ENCODE measurements at regions not wholly inside any gene's neighbourhood (a gene's known extent, or its start where the extent isn't known, plus 50 kb on each side); places are given as distances from the start of the nearest gene placed in this dataset.
"Not testable (repeated sequence)": the region's sequence is repeated elsewhere in the genome, so short reads cannot be mapped to it uniquely, and the experiment has no call there.

- DNase-seq = no peak
These were observed 162.2 kb downstream of the GJA1 start for GRCh38 chr6:121597654-121598053.

GRCh38 chr6:121599331-121599730 lies 163.9 kb downstream of the GJA1 start:
- DNase-seq = not testable (repeated sequence)

- DNase-seq = no peak
These were observed 165.1 kb downstream of the GJA1 start for GRCh38 chr6:121600389-121601168.

DNA sequence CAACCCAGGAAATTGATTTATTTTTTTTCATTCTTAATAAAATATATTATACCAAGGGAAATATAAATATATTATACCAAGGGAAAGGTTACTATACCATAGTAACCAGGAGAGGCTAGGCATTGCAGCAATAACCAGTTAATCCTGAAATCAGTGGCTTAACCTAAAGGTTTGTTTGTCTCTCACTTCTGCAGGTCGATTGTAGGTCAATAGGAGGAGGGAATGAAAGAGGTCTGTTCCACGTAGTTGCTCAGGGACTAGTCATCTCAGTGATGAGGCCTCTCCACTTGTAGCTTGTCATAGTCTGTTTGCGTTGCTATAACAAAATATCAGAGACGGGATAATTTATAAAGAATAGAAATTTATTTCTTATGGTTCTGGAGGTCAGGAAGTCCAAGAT lies 168.0 kb downstream of the GJA1 start:
- DNase-seq = no peak

DNA sequence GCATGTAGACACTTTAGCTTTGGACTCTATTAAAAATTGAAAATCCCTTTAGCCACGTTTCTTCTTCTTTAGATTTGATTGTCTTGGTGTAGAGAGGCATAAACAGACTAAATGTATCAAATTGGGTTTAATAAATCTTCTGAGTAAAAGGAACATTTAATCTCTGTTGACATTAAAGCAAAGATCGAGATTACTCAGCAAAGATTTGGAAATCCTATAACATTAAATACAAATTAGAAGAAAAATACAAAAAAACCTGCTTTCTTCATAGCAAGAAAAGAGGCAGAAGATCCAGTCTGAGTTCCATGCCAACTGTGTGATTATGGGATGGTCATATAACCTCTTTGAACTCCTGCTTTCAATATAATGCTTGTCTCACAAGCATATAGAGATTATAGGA lies 172.3 kb downstream of the GJA1 start:
- DNase-seq = no peak

DNA sequence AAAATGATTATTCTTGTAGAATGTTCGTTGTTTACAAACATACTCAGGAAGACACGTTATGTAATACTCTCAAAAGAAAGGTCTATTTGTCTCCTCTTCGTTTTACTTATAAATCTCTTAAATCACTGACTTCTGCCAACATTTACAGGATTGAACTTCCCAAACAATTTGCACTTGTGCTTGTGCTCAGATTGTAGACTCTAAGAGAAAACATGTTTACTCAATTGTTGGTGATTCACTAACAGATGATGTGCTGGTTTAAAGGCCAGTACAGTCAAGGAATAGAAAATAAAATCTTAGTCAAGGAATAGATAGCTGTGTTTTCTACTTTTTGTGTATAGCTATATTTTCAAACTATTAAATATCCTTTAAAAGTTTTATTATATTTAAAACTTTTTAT lies 172.8 kb downstream of the GJA1 start:
- no peak for DNase-seq

- DNase-seq = no peak
These were observed 173.8 kb downstream of the GJA1 start for GRCh38 chr6:121609281-121609680.

- no peak for DNase-seq
These were observed 177.5 kb downstream of the GJA1 start for GRCh38 chr6:121612927-121613326.

- DNase-seq = no peak
These were observed 178.7 kb downstream of the GJA1 start for GRCh38 chr6:121614115-121614514.

- DNase-seq = no peak
These were observed 180.0 kb downstream of the GJA1 start for GRCh38 chr6:121615493-121615892.

DNA sequence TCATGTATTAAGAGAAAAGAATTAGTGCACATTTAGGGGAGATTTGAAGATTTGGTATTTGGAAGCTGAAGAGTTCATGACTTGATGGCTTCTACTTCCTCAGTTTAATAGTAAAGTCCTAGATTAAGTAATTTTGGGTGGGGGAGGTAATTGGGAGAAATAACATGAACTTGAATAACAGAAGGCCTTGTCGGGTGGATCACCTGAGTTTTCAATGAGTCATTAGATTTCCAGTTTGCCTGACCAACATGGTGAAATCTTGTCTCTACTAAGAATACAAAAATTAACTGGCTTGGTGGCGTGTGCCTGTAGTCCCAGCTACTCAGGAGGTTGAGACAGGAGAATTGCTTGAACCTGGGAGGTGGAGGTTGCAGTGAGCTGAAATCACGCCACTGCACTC lies 181.0 kb downstream of the GJA1 start:
- no peak for DNase-seq

GRCh38 chr6:121617388-121617787 lies 181.9 kb downstream of the GJA1 start:
- no peak for DNase-seq

DNA sequence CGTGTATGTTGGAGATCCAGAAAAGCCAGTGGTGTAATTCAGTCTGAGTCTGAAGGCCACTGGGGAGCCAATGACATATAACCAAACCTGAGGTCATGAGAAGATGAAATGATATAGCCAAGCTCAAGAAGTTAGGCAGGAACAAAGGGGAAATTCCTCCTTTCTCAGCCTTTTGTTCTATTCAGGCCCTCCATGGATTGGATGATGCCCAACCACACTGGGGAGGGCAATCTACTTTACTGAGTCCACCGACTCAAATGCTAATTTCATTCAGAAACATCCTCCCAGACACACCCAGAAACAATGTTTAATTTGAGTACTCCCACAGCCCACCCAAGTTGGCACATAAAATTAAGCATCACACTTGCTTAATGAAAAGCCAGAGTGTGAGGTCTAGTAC lies 183.6 kb downstream of the GJA1 start:
- DNase-seq = no peak

DNA sequence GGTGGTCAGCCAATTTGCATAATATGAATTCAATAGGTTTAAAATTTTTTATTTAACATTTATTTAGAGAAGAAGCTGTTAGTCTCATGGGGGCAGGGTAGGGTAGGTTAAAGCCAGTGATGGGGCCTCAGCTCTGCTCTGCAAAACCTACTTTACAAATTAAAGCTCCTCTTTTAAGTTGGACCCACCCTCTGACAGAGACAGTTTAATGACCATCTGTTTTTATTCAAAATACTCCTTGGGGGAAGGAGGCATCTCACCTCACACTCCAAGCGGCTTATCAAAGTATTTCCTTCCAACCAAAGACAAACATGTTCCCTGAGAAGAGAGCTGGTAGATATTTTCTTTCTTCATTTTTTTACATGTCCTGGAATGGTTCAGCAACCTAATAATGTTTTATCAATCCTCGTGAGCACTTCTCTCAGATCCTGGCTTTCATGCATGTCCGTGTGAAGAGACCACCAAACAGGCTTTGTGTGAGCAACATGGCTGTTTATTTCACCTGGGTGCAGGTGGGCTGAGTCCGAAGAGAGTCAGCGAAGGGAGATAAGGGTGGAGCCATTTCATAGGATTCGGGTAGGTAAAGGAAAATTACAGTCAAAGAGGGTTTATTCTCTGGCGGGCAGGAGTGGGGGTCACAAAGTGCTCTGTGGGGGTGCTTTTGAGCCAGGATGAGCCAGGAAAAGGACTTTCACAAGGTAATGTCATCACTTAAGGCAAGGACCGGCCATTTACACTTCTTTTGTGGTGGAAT lies 184.7 kb downstream of the GJA1 start:
- DNase-seq = no peak

DNA sequence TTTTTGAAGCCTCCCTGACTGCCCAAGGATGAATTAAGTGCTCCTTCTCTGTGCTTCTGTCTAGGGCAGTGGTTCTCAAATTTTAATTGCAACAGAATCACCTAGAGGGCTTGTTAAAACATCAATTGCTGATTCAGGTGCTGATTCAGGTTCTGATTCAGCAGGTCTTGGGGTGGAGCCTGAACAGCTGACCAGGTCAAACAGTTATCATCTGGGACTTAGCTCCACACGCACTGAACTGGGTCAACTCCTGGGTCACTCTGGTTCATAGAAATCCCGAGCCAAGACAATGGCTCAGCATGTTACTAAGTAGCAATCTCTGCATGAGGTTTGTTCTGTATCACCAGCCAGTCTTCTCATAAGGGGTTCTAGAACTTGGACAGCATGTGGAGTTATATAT lies 192.3 kb downstream of the GJA1 start:
- DNase-seq = no peak

GRCh38 chr6:121630716-121631115 lies 195.3 kb downstream of the GJA1 start:
- DNase-seq = no peak

GRCh38 chr6:121631752-121632151 lies 196.3 kb downstream of the GJA1 start:
- not testable (repeated sequence) for DNase-seq

DNA sequence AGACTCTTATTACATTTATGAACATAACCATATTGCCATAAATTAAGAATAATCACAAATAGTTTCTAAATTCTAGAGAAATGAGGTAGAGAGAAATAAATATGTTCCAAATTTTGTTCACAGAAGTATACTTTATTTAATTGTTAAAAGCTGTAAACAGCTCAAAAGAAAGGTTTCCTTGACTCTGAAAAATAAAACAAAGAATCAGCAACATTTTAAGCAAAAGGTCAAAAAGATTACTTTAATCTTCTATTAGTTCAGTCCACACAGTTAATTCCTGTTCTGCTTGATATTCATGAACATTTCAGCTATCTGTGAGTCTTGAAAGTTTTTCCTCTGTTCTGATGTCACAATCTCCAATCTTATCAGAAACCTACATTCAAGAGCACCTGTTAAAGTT lies 197.9 kb downstream of the GJA1 start:
- DNase-seq = no peak

- DNase-seq = not testable (repeated sequence)
These were observed 199.1 kb downstream of the GJA1 start for GRCh38 chr6:121634586-121634985.

DNA sequence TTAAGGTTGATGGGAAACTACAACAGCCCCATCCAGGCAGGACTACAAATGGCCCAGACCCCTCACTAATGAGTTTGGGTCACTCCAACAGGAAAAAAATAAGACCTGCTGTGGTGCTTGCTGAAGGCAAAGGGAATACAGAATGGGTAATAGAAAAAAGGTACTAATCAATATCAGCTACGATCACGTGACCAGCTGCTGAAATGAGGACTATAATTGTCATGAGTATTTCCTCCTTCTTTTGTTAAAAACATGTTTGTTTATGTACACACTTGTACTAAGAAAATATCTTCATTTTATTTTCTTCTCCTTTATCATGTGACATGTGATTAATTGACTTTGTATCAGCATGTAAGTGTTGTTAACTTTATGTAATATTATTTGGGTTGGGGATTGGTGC lies 199.9 kb downstream of the GJA1 start:
- DNase-seq = no peak

DNA sequence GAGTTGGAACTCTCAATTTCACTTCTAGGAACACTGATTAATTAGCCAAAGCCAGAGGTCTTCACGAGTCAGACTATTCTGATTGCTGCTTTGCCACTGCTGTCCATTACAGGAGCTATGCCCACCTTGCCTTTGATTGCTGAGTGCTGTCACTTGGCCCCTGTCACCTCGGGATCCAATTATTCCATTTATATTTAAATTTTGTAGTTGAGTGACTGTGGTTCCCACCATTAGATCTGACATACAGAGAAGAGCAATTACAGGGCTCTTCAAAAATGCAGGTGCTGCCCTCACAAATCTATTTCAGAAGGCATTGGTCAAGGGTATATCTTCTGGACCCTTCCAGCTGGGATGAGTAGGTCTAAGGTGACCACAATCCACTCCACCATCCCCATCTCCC lies 200.8 kb downstream of the GJA1 start:
- DNase-seq = not testable (repeated sequence)

DNA sequence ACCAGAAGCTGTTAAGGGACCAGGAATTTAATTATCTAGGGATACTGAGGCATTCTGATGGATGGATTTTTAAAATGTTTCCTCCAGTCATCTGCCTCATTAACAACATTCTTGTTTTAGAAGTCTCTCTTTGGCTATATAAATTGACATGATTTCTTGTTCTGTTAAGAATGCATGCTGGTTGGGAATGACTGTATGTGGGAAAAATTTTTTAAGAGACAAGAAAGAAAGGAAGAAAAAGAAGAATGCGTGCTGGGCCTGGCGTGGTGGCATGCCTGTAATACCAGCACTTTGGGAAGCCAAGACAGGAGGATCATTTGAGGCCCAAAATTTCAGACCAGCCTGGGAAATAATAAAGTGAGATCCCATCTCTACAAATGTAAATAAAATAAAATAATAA lies 203.6 kb downstream of the GJA1 start:
- no peak for DNase-seq

DNA sequence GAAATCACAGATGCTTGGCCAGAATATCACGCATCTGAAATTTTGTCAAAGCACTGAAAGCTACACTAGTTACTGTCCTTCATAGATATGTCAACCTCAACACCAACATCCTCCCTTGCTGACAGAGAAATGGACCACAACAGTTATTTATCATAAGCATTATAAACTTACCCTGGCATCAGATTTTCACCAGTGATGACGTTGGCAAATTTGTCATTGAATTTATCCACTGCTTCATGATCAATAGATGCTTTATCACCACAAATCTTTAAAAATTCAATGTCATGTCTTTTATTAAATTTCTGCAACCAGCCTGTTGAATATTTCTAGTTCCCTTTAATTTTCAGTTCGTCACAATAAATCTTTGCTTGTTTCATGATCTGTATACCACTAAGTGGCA lies 205.7 kb downstream of the GJA1 start:
- no peak for DNase-seq

DNA sequence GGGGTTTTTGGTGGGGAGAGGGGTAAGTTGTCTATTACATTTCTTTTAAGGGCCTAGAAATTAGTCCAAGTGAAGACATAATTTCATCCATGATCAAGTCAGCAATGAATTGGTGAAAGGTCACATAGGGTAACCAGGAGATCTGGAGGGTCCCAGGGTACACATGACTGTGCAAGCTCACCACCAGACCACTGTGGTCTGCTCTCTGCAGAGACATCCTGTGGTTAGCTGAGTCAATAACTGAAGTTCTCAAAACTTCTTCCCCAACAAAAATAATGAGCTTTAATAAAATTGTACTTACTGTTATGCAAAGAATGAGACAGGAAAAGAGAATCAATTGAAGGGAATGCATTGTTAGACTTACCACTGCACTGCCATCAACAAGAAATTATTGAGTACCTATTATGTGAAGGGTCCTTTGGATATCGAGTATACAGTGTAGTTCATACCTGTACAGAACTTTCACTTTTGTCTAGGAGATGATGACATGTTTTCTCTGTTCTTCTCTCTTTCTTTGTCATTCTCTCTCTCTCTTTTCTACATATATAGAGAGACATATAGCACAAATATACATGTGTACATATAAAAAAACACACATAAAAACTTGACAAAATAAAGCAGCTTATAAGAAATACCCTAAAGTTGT lies 209.8 kb downstream of the GJA1 start:
- DNase-seq = no peak
